SK-N-SH (cell line): ENCODE measurements at regions not wholly inside any gene's neighbourhood (a gene's known extent, or its start where the extent isn't known, plus 50 kb on each side); places are given as distances from the start of the nearest gene placed in this dataset.

Experiments
- CTCF ChIP-seq: fragments of 200-600 bp; sonication (generic); IDR thresholded peaks from 2 replicates; pipeline ENCODE4 v1.6.1; 2017; ENCODE audit warnings: antibody characterized with exemption, mild to moderate bottlenecking, moderate library complexity
- FOXJ3 ChIP-seq: sonication (generic); formaldehyde crosslinking; IDR thresholded peaks from 2 replicates; pipeline ENCODE4 v1.5.1; 2020; ENCODE audit warnings: mild to moderate bottlenecking, missing genetic modification reagents
- FOXM1 ChIP-seq: IDR thresholded peaks from 2 replicates; pipeline ENCODE4 v1.4.0; 2012; ENCODE audit warnings: low read depth, mild to moderate bottlenecking
- JUND ChIP-seq: IDR thresholded peaks from 2 replicates; pipeline ENCODE4 v1.4.0; 2012
- MXI1 ChIP-seq: IDR thresholded peaks from 2 replicates; pipeline ENCODE4 v1.6.1; 2012; ENCODE audit warnings: mild to moderate bottlenecking, low read depth, low read length, improper control_type of control experiment
- POLR2AphosphoS5 ChIP-seq: IDR thresholded peaks from 2 replicates; pipeline ENCODE4 v1.6.1; 2012; ENCODE audit warnings: low read depth, low read length
- SMC3 ChIP-seq: IDR thresholded peaks from 2 replicates; pipeline ENCODE4 v1.6.1; 2012; ENCODE audit warnings: low read depth, low read length, improper control_type of control experiment
- TAF1 ChIP-seq: IDR thresholded peaks from 2 replicates; pipeline ENCODE4 v1.6.1; 2012; ENCODE audit warnings: low read depth, mild to moderate bottlenecking, low read length, moderate library complexity, borderline replicate concordance
- TCF12 ChIP-seq: IDR thresholded peaks from 2 replicates; pipeline ENCODE4 v1.4.0; 2012
- YY1 ChIP-seq: IDR thresholded peaks from 2 replicates; pipeline ENCODE4 v1.4.0; 2012; ENCODE audit warnings: low read depth, mild to moderate bottlenecking

DNA sequence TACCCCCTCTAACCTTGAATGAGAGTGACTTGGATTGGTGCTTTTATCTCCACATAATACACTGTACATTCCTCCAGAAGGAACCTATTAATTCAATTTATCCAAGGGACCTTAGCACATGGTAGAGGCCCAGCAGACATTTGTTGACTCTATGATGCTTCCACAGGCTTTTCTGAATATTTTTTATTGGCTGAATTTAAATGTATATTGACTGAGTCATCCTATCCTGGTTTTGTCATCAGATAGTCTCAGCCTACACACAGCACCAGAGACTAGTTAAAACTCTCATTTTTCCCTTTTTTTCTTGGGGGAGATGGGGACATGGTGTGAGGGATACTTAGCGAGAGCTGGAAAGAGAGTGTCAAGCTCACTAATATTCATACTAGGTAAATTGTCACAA lies 101.6 kb downstream of the LRRC30 start:
- no peak for TF ChIP-seq YY1
- TF ChIP-seq MXI1 = no peak
- no peak for TF ChIP-seq CTCF
- no peak for TF ChIP-seq FOXM1
- TF ChIP-seq TCF12 = no peak
- TF ChIP-seq SMC3 = no peak
- TF ChIP-seq TAF1 = no peak
- TF ChIP-seq FOXJ3 (CRISPR knock-in tag) = no peak
- no peak for TF ChIP-seq JUND
- TF ChIP-seq POLR2AphosphoS5 = no peak
